Tibial artery (tissue), 4 donors: ENCODE measurements at regions not wholly inside any gene's neighbourhood (a gene's known extent, or its start where the extent isn't known, plus 50 kb on each side); places are given as distances from the start of the nearest gene placed in this dataset.

Source experiments
- DNase-seq, 2 donors: peaks; one replicate each; pipeline ENCODE4 v3.0.0-alpha.2; 2019
- H3K27ac ChIP-seq, 2 donors: fragments of 200-600 bp; sonication (generic) in 1 of 2; 1 replicate in 1 of 2; 2 replicates in 1 of 2; pipeline ENCODE4 v1.5.1; 2018 to 2019; ENCODE audit warnings: mild to moderate bottlenecking in 1 of 2
- H3K27me3 ChIP-seq, 2 donors: fragments of 200-600 bp; sonication (generic) in 1 of 2; one replicate each; pipeline versions ENCODE4 v1.5.1 to v1.6.0; 2016 to 2019
- H3K36me3 ChIP-seq, 3 donors: fragments of 200-600 bp; sonication (generic) in 2 of 3; one replicate each; pipeline ENCODE4 v1.5.1; 2016 to 2019; ENCODE audit warnings: mild to moderate bottlenecking in 2 of 3
- H3K4me1 ChIP-seq, 4 donors: fragments of 200-600 bp; sonication (generic) in 2 of 4; 1 replicate in 3 of 4; 2 replicates in 1 of 4; pipeline ENCODE4 v1.5.1; 2016 to 2019
- H3K4me3 ChIP-seq, 2 donors: fragments of 200-600 bp; sonication (generic) in 1 of 2; 1 replicate in 1 of 2; 2 replicates in 1 of 2; pipeline ENCODE4 v1.5.1; 2018 to 2019; ENCODE audit warnings: mild to moderate bottlenecking in 2 of 2
- H3K9me3 ChIP-seq, 3 donors: fragments of 200-600 bp; sonication (generic) in 1 of 3; one replicate each; pipeline ENCODE4 v1.5.1; 2016 to 2019
- intact Hi-C: fragments of 100-400 bp; cut with DNase I; formaldehyde crosslinking; loops from one replicate; pipeline ENCODE4 v1.15.0; 2023; ENCODE audit warnings: low total_unique reads
- TF ChIP-seq, protein P1 (sequence below), 2 experiments: fragments of 200-600 bp in 1 of 2; fragments of 450-650 bp in 1 of 2; IDR thresholded peaks; one replicate each; pipeline ENCODE4 v1.5.1; 2017 to 2019; ENCODE audit warnings: antibody characterized with exemption in 2 of 2, mild to moderate bottlenecking in 1 of 2, moderate library complexity in 1 of 2

DNA sequence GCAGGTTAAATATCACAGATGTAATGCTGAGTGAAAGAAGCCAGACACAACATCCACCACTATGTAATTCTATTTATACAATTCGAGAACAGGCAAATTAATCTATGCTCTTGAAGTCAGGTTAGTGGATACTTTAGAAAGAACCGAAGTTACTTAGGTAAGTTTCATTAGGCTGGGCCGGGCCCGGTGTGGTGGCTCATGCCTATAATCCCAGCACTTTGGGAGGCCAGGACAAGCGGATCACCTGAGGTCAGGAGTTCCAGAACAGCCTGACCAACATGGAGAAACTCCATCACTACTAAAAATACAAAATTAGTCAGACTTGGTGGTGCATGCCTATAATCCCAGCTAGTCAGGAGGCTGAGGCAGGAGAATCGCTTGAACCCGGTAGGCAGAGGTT is 1105.7 kb downstream of the NSUN3 start:
- Histone ChIP-seq H3K4me1 (no peaks in the 10 kb centered on the region), H3K9me3 (no peaks in the 10 kb centered on the region), H3K4me3 (no peak overlapping the region), H3K27ac (no peak overlapping the region), H3K27me3 (no peaks in the 10 kb centered on the region), H3K36me3 (no peaks in the 10 kb centered on the region)
- DNase-seq: no peak
- TF ChIP-seq, protein P1, sequence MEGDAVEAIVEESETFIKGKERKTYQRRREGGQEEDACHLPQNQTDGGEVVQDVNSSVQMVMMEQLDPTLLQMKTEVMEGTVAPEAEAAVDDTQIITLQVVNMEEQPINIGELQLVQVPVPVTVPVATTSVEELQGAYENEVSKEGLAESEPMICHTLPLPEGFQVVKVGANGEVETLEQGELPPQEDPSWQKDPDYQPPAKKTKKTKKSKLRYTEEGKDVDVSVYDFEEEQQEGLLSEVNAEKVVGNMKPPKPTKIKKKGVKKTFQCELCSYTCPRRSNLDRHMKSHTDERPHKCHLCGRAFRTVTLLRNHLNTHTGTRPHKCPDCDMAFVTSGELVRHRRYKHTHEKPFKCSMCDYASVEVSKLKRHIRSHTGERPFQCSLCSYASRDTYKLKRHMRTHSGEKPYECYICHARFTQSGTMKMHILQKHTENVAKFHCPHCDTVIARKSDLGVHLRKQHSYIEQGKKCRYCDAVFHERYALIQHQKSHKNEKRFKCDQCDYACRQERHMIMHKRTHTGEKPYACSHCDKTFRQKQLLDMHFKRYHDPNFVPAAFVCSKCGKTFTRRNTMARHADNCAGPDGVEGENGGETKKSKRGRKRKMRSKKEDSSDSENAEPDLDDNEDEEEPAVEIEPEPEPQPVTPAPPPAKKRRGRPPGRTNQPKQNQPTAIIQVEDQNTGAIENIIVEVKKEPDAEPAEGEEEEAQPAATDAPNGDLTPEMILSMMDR (IDR thresholded peaks at IDR 0.05): no peak
- intact Hi-C loops: no loop called here

DNA sequence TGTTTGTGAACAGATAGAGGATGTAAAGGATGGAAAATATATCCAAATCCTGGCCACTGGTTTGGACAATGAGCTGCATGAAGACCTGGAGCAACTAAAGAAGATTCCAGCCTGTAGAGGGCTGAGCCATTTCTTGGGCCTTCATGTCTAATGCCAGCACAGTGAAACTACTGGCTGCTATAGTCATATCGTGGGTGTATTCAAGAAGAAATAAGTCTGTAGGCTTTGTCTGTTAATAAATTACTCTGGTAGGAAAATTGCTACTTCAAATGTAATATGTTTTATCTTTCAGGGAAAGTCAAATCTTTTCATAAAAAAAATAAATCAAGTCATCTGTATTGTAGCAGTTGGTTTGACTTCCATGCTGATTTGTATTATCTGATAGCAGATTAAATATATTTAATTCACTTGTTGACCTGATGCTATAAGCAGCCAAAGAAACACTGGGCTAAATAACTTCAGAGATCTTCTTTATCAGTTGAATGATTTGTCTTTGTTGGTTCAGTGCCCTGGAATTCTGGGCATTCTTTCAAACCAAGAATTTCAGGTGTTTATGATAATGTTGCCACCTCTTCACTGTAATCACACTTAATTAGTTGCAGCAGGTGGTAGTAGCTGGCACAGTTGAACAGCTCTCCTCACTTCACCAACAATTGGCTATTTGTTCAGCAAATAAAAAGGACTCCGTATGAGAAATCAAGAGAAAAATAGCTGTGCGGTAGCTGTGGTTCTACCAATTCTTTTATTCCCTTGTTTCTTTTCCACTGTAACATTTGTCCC is 1109.5 kb downstream of the NSUN3 start:
- DNase-seq: no peak
- TF ChIP-seq, protein P1 (IDR thresholded peaks at IDR 0.05): no peak

DNA sequence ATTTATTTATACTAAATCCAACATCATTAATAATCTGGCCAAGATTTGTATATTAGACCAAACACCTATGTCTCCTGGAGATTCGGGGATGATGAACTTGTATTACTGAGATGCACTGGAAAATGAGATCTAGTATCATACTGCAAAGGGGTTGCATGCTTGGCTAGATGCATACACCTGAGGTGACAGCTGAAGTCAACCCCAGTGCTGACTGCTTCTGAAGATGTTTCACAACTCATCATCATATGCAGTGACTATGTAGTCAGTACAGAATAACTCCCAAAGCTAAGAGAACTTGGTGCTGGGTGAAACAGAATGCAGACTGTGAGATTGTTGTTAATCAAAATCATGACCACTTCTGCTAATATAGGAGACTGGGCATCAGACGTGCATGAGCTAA is 1114.2 kb downstream of the NSUN3 start:
- Histone ChIP-seq H3K9me3 (no peaks in the 10 kb centered on the region), H3K4me1 (no peaks in the 10 kb centered on the region), H3K27ac (no peak overlapping the region), H3K4me3 (no peak overlapping the region), H3K27me3 (no peaks in the 10 kb centered on the region), H3K36me3 (no peaks in the 10 kb centered on the region)
- intact Hi-C loops: no loop called here
- TF ChIP-seq, protein P1 (IDR thresholded peaks at IDR 0.05): no peak
- no peak for DNase-seq

More for the DNA sequence above, 1109.5 kb downstream of the NSUN3 start:
- no peaks in the 10 kb centered on the region for H3K27me3 ChIP-seq
- H3K4me3 ChIP-seq: no peak overlapping the region
- no peaks in the 10 kb centered on the region for H3K36me3 ChIP-seq
- intact Hi-C loops: no loop called here
- no peak overlapping the region for H3K27ac ChIP-seq
- H3K4me1 ChIP-seq: no peaks in the 10 kb centered on the region
- H3K9me3 ChIP-seq: no peaks in the 10 kb centered on the region

DNA sequence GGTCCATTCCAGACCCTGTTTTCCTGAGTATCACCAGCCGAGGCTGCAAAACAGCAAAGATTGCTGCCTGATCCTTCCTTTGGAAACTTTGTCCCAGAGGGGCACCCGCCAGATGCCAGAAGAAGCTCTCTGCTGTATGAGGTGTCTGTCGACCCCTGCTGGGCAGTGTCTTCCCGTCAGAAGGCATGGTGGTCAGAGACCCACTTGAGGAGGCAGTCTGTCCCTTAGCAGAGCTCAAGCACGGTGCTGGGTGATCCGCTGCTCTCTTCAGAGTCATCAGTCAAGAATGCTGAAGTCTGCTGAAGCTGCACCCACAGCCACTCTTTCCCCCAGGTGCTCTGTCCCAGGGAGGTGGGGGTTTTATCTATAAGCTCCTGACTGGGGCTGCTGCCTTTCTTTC is 1121.2 kb downstream of the NSUN3 start:
- DNase-seq: no peak
- Histone ChIP-seq H3K4me1 (no peaks in the 10 kb centered on the region), H3K27me3 (no peaks in the 10 kb centered on the region), H3K27ac (no peak overlapping the region), H3K4me3 (no peak overlapping the region), H3K36me3 (no peaks in the 10 kb centered on the region), H3K9me3 (no peaks in the 10 kb centered on the region)
- TF ChIP-seq, protein P1 (IDR thresholded peaks at IDR 0.05): no peak
- intact Hi-C loops: no loop called here

DNA sequence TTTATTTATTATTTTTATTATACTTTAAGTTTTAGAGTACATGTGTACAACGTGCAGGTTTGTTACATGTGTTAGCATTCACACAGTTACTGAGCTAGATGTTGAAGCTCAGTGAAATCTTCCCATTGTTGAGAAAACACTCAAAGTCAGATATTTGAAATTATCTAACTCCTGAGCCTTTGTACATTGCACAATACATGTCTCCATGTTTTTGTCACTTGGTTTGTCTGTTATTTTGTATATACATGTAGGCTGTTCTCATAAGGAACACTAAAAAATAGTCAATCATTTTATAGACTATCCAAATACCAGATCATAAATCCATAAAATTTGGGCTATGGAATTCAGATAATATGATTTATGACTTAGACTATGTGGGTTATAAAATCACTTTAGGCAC is 1126.5 kb downstream of the NSUN3 start:
- no peaks in the 10 kb centered on the region for H3K4me1 ChIP-seq
- TF ChIP-seq, protein P1 (IDR thresholded peaks at IDR 0.05): no peak
- intact Hi-C loops: no loop called here
- H3K36me3 ChIP-seq: no peaks in the 10 kb centered on the region
- no peak overlapping the region for H3K4me3 ChIP-seq
- H3K9me3 ChIP-seq: no peaks in the 10 kb centered on the region
- H3K27ac ChIP-seq: no peak overlapping the region
- DNase-seq: no peak
- no peaks in the 10 kb centered on the region for H3K27me3 ChIP-seq
